T47D (cell line): ENCODE measurements at regions not wholly inside any gene's neighbourhood (a gene's known extent, or its start where the extent isn't known, plus 50 kb on each side); places are given as distances from the start of the nearest gene placed in this dataset.
"Not testable (repeated sequence)": the region's sequence is repeated elsewhere in the genome, so short reads cannot be mapped to it uniquely, and the experiment has no call there.

Source experiments
- DNase-seq, 2 experiments: peaks; one replicate each; pipeline versions ENCODE4 v3.0.0 to v3.0.0-alpha.2; 2011 to 2012; ENCODE audit warnings: low read depth in 1 of 2, low spot score in 1 of 2
- JUND ChIP-seq: IDR thresholded peaks from 2 replicates; pipeline ENCODE4 v1.6.1; 2012; ENCODE audit warnings: low read depth
- in situ Hi-C: cut with HindIII; loops from 2 replicates; pipeline ENCODE4 v1.10.0; 2016; ENCODE audit warnings: low sequenced_read_pairs, low pct_unique_long_range_greater_than_20kb

GRCh38 chr12:33605757-33606156 lies 166.1 kb upstream of the SYT10 start:
- DNase-seq: peak; percentile 7 to 73
- no peak for TF ChIP-seq JUND
- in situ Hi-C loops: no loop called here

- in situ Hi-C loops: no loop called here
- no peak for DNase-seq
Measured at GRCh38 chr12:33609910-33610309, 170.3 kb upstream of the SYT10 start.

GRCh38 chr12:33614630-33615029 lies 175.0 kb upstream of the SYT10 start:
- no peak for TF ChIP-seq JUND
- DNase-seq: no peak
- in situ Hi-C loops: no loop called here

More at GRCh38 chr12:33609910-33610309, 170.3 kb upstream of the SYT10 start:
- TF ChIP-seq JUND: no peak

GRCh38 chr12:33617218-33617617 lies 177.6 kb upstream of the SYT10 start:
- no peak for DNase-seq
- no peak for TF ChIP-seq JUND
- in situ Hi-C loops: no loop called here

- DNase-seq: peak in 1 of 2 experiments; percentile 23
- in situ Hi-C loops: no loop called here
- no peak for TF ChIP-seq JUND
Measured at GRCh38 chr12:33628087-33628486, 188.5 kb upstream of the SYT10 start.

GRCh38 chr12:33634544-33634943 lies 194.9 kb upstream of the SYT10 start:
- DNase-seq: no peak
- no peak for TF ChIP-seq JUND
- in situ Hi-C loops: no loop called here

GRCh38 chr12:33636930-33637329 lies 197.3 kb upstream of the SYT10 start:
- in situ Hi-C loops, DNase-seq: not testable (repeated sequence)

GRCh38 chr12:33639975-33640374 lies 200.4 kb upstream of the SYT10 start:
- no peak for TF ChIP-seq JUND
- DNase-seq: no peak
- in situ Hi-C loops: no loop called here

- DNase-seq: no peak
- no peak for TF ChIP-seq JUND
- in situ Hi-C loops: no loop called here
Measured at GRCh38 chr12:33649992-33650391, 210.4 kb upstream of the SYT10 start.

- DNase-seq: no peak
- in situ Hi-C loops: no loop called here
- TF ChIP-seq JUND: no peak
Measured at GRCh38 chr12:33650832-33651231, 211.2 kb upstream of the SYT10 start.

- no peak for DNase-seq
- in situ Hi-C loops: no loop called here
- no peak for TF ChIP-seq JUND
Measured at GRCh38 chr12:33653362-33653761, 213.7 kb upstream of the SYT10 start.

GRCh38 chr12:33654313-33654712 lies 214.7 kb upstream of the SYT10 start:
- TF ChIP-seq JUND: no peak
- in situ Hi-C loops: no loop called here
- no peak for DNase-seq

GRCh38 chr12:33663000-33663654 lies 223.5 kb upstream of the SYT10 start:
- in situ Hi-C loops: no loop called here
- DNase-seq: peak in 1 of 2 experiments; percentile 22
- no peak for TF ChIP-seq JUND

GRCh38 chr12:33669349-33669748 lies 229.7 kb upstream of the SYT10 start:
- TF ChIP-seq JUND: no peak
- no peak for DNase-seq
- in situ Hi-C loops: no loop called here
